Activated T-helper 1 cell treated with anti-CD3 and anti-CD28 coated beads, Interleukin-12 subunit alpha, Interleukin-12 subunit beta, Interleukin-2, Interleukin-4 antibody, amounts not matched to agents 30 ng/mL and 10 ng/mL and 1 ng/mL, durations not matched to agents 14 hours and 24 hours and 36 hours (primary cell): ENCODE measurements at regions not wholly inside any gene's neighbourhood (a gene's known extent, or its start where the extent isn't known, plus 50 kb on each side); places are given as distances from the start of the nearest gene placed in this dataset.
"Not testable (repeated sequence)": the region's sequence is repeated elsewhere in the genome, so short reads cannot be mapped to it uniquely, and the experiment has no call there.

Source experiments
- DNase-seq: peaks from one replicate; pipeline ENCODE4 v3.0.0; 2021; ENCODE audit warnings: low spot score
- H3K27ac Mint-ChIP-seq: one replicate; pipeline ENCODE4 v1.8.0; 2021; ENCODE audit warnings: mild to moderate bottlenecking, mixed read lengths
- H3K27me3 Mint-ChIP-seq: one replicate; pipeline ENCODE4 v1.8.0; 2022; ENCODE audit warnings: mild to moderate bottlenecking, moderate library complexity, mixed read lengths; ENCODE audit not compliant: insufficient read depth
- H3K36me3 Mint-ChIP-seq: one replicate; pipeline ENCODE4 v1.8.0; 2021; ENCODE audit warnings: low read depth, mixed read lengths
- H3K4me1 Mint-ChIP-seq: one replicate; pipeline ENCODE4 v1.8.0; 2021; ENCODE audit warnings: low read depth, mixed read lengths
- H3K4me3 Mint-ChIP-seq: one replicate; pipeline ENCODE4 v1.8.0; 2021; ENCODE audit warnings: mild to moderate bottlenecking, moderate library complexity, mixed read lengths
- H3K9me3 Mint-ChIP-seq: one replicate; pipeline ENCODE4 v1.8.0; 2021; ENCODE audit warnings: mixed read lengths
- intact Hi-C: fragments of 100-400 bp; cut with micrococcal nuclease; formaldehyde crosslinking; loops from one replicate; pipeline ENCODE4 v1.15.1; 2024

GRCh38 chr12:93984005-93984404 is 164.4 kb upstream of the PLXNC1 start:
- peaks cover 6% of the 10 kb centered on the region for H3K9me3 Mint-ChIP-seq
- intact Hi-C loops, result no loop called here
- H3K4me1 Mint-ChIP-seq, result peaks cover 29% of the 10 kb centered on the region
- H3K4me3 Mint-ChIP-seq, result no peak overlapping the region
- no peak for DNase-seq
- H3K36me3 Mint-ChIP-seq, result peaks cover 3% of the 10 kb centered on the region
- peaks cover 9% of the 10 kb centered on the region for H3K27me3 Mint-ChIP-seq
- H3K27ac Mint-ChIP-seq, result peak overlapping the region; percentile 11

GRCh38 chr12:93989949-93990348 is 158.4 kb upstream of the PLXNC1 start:
- H3K27me3 Mint-ChIP-seq, result peaks cover 3% of the 10 kb centered on the region
- peaks cover 3% of the 10 kb centered on the region for H3K36me3 Mint-ChIP-seq
- no peak for DNase-seq
- H3K27ac Mint-ChIP-seq, result no peak overlapping the region
- H3K9me3 Mint-ChIP-seq, result no peaks in the 10 kb centered on the region
- intact Hi-C loops, result no loop called here
- no peaks in the 10 kb centered on the region for H3K4me1 Mint-ChIP-seq
- H3K4me3 Mint-ChIP-seq, result no peak overlapping the region

- peaks cover 2% of the 10 kb centered on the region for H3K36me3 Mint-ChIP-seq
- no peaks in the 10 kb centered on the region for H3K9me3 Mint-ChIP-seq
- DNase-seq, result no peak
- intact Hi-C loops, result no loop called here
- H3K4me3 Mint-ChIP-seq, result no peak overlapping the region
- H3K4me1 Mint-ChIP-seq, result no peaks in the 10 kb centered on the region
- H3K27me3 Mint-ChIP-seq, result peaks cover 3% of the 10 kb centered on the region
- no peak overlapping the region for H3K27ac Mint-ChIP-seq
Observed at GRCh38 chr12:93990832-93991803, 157.3 kb upstream of the PLXNC1 start.

- no peaks in the 10 kb centered on the region for H3K4me1 Mint-ChIP-seq
- H3K9me3 Mint-ChIP-seq, result no peaks in the 10 kb centered on the region
- no peak overlapping the region for H3K4me3 Mint-ChIP-seq
- intact Hi-C loops, result no loop called here
- DNase-seq, result no peak
- no peaks in the 10 kb centered on the region for H3K36me3 Mint-ChIP-seq
- no peak overlapping the region for H3K27ac Mint-ChIP-seq
- peaks cover 3% of the 10 kb centered on the region for H3K27me3 Mint-ChIP-seq
Observed at GRCh38 chr12:93991829-93992461, 156.4 kb upstream of the PLXNC1 start.

- Mint-ChIP-seq H3K4me3 (no peak overlapping the region), H3K4me1 (no peaks in the 10 kb centered on the region), H3K9me3 (peaks cover 6% of the 10 kb centered on the region), H3K27ac (no peak overlapping the region), H3K36me3 (no peaks in the 10 kb centered on the region), H3K27me3 (peaks cover 9% of the 10 kb centered on the region)
- intact Hi-C loops, result no loop called here
- no peak for DNase-seq
Observed at GRCh38 chr12:93994721-93995120, 153.7 kb upstream of the PLXNC1 start.

GRCh38 chr12:93996321-93996720 is 152.1 kb upstream of the PLXNC1 start:
- Mint-ChIP-seq H3K36me3 (no peaks in the 10 kb centered on the region), H3K9me3 (peaks cover 6% of the 10 kb centered on the region), H3K4me3 (no peak overlapping the region), H3K4me1 (no peaks in the 10 kb centered on the region), H3K27me3 (peaks cover 6% of the 10 kb centered on the region), H3K27ac (no peak overlapping the region)
- DNase-seq, result no peak
- intact Hi-C loops, result no loop called here

GRCh38 chr12:94001691-94002090 is 146.7 kb upstream of the PLXNC1 start:
- H3K27ac Mint-ChIP-seq, result no peak overlapping the region
- DNase-seq, result no peak
- peaks cover 4% of the 10 kb centered on the region for H3K36me3 Mint-ChIP-seq
- peaks cover 2% of the 10 kb centered on the region for H3K4me1 Mint-ChIP-seq
- peaks cover 6% of the 10 kb centered on the region for H3K27me3 Mint-ChIP-seq
- intact Hi-C loops, result no loop called here
- no peak overlapping the region for H3K4me3 Mint-ChIP-seq
- H3K9me3 Mint-ChIP-seq, result peaks cover 31% of the 10 kb centered on the region

- Mint-ChIP-seq H3K4me1 (peaks cover 14% of the 10 kb centered on the region), H3K9me3 (peaks cover 30% of the 10 kb centered on the region)
- H3K4me3 Mint-ChIP-seq, DNase-seq, H3K27ac Mint-ChIP-seq, H3K27me3 Mint-ChIP-seq, intact Hi-C loops, H3K36me3 Mint-ChIP-seq: not testable (repeated sequence)
Observed at GRCh38 chr12:94002925-94003324, 145.5 kb upstream of the PLXNC1 start.

GRCh38 chr12:94007833-94008232 is 140.5 kb upstream of the PLXNC1 start:
- H3K27me3 Mint-ChIP-seq, H3K27ac Mint-ChIP-seq, intact Hi-C loops, H3K36me3 Mint-ChIP-seq, H3K4me3 Mint-ChIP-seq: not testable (repeated sequence)
- peaks cover 20% of the 10 kb centered on the region for H3K4me1 Mint-ChIP-seq
- H3K9me3 Mint-ChIP-seq, result peaks cover 19% of the 10 kb centered on the region
- DNase-seq, result peak; percentile 49

GRCh38 chr12:94010307-94010706 is 138.1 kb upstream of the PLXNC1 start:
- Mint-ChIP-seq H3K9me3 (peaks cover 7% of the 10 kb centered on the region), H3K4me1 (peaks cover 28% of the 10 kb centered on the region), H3K4me3 (no peak overlapping the region), H3K27me3 (no peaks in the 10 kb centered on the region), H3K36me3 (peaks cover 4% of the 10 kb centered on the region), H3K27ac (no peak overlapping the region)
- intact Hi-C loops, result no loop called here
- DNase-seq, result no peak

- intact Hi-C loops, result no loop called here
- no peak for DNase-seq
- no peaks in the 10 kb centered on the region for H3K27me3 Mint-ChIP-seq
Observed at GRCh38 chr12:94012071-94012470, 136.3 kb upstream of the PLXNC1 start.

GRCh38 chr12:94012590-94012989 is 135.8 kb upstream of the PLXNC1 start:
- intact Hi-C loops, result no loop called here
- DNase-seq, result no peak
- peaks cover 7% of the 10 kb centered on the region for H3K36me3 Mint-ChIP-seq
- H3K27me3 Mint-ChIP-seq, result no peaks in the 10 kb centered on the region
- H3K9me3 Mint-ChIP-seq, result peaks cover 17% of the 10 kb centered on the region
- peaks cover 18% of the 10 kb centered on the region for H3K4me1 Mint-ChIP-seq
- H3K27ac Mint-ChIP-seq, result no peak overlapping the region
- H3K4me3 Mint-ChIP-seq, result no peak overlapping the region

More at GRCh38 chr12:94012071-94012470, 136.3 kb upstream of the PLXNC1 start:
- H3K4me1 Mint-ChIP-seq, result peaks cover 23% of the 10 kb centered on the region
- peaks cover 17% of the 10 kb centered on the region for H3K9me3 Mint-ChIP-seq
- no peak overlapping the region for H3K27ac Mint-ChIP-seq
- H3K36me3 Mint-ChIP-seq, result peaks cover 7% of the 10 kb centered on the region
- H3K4me3 Mint-ChIP-seq, result no peak overlapping the region

- H3K27me3 Mint-ChIP-seq, H3K27ac Mint-ChIP-seq, H3K4me3 Mint-ChIP-seq, H3K4me1 Mint-ChIP-seq, DNase-seq, intact Hi-C loops, H3K36me3 Mint-ChIP-seq: not testable (repeated sequence)
- peaks cover 34% of the 10 kb centered on the region for H3K9me3 Mint-ChIP-seq
Observed at GRCh38 chr12:94017247-94017646, 131.1 kb upstream of the PLXNC1 start.
